LNCaP clone FGC (cell line): ENCODE measurements at regions not wholly inside any gene's neighbourhood (a gene's known extent, or its start where the extent isn't known, plus 50 kb on each side); places are given as distances from the start of the nearest gene placed in this dataset.
"Not testable (repeated sequence)": the region's sequence is repeated elsewhere in the genome, so short reads cannot be mapped to it uniquely, and the experiment has no call there.

ENCODE experiments used
- DNase-seq: peaks from one replicate; pipeline ENCODE4 v3.0.0-alpha.2; 2011; ENCODE audit warnings: low read depth
- H3K4me3 ChIP-seq: 2 replicates; pipeline ENCODE4 v1.5.1; 2011; ENCODE audit warnings: mild to moderate bottlenecking, low read depth, low read length, control low read depth
- TF ChIP-seq, protein P1 (sequence below): IDR thresholded peaks from 2 replicates; pipeline ENCODE4 v1.5.1; 2012; ENCODE audit warnings: mild to moderate bottlenecking; ENCODE audit not compliant: control insufficient read depth, insufficient read depth; ENCODE audit errors: extremely low read depth

DNA sequence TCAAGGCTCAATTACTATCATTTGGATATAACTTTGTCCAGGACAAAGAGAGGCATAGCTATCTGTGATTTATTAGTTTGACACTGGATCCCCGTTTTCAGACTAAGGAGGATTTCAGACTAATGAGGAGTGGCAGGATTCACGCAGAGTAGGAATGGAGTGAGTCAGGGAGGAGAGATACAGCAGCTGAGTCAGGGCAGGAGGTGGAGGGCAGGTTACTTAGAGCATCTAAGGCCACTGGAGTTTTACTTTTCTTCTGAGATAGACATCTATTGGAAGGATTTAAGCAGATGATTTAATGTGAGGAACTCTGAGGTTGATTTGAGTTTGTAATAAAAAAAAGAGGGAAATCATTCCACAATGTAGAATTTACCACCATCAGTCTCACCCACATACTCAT lies 110.6 kb downstream of the RPIA start:
- H3K4me3 ChIP-seq, DNase-seq: not testable (repeated sequence)

DNA sequence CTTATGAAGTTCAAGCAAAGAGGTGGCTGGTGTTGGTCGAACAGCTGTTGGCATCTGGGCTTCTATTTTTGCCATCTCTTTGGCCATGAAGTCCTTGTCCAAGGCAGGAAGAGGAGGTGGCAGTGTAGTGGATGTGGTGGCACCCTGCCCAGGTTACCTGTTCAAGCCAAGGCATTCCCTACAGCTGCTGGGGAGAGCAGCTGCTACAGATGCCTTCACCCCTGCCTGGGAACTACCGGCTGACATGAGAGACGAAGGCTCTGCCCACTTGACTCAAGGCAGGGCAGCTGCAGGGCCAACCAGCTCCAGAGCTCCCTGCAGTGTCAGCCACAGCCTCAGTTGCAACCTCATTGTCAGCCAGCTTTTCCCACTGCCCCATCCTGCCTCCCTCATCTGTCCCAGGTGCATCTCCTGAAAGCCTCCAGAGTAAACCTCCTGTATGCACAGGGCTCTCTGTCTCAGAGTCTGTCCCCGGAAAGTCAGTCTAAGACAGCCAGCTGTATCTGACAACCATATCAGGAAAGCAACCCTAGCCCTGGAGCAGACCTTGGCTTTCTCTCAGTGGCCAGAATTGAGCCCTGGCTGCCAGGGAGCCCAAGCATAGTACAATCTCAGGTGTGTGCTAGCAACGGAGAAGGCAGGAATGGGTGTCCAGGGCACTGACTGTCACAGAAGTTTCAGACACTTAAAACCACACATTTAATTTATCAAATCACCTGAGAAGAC lies 115.9 kb downstream of the RPIA start:
- TF ChIP-seq, protein P1, sequence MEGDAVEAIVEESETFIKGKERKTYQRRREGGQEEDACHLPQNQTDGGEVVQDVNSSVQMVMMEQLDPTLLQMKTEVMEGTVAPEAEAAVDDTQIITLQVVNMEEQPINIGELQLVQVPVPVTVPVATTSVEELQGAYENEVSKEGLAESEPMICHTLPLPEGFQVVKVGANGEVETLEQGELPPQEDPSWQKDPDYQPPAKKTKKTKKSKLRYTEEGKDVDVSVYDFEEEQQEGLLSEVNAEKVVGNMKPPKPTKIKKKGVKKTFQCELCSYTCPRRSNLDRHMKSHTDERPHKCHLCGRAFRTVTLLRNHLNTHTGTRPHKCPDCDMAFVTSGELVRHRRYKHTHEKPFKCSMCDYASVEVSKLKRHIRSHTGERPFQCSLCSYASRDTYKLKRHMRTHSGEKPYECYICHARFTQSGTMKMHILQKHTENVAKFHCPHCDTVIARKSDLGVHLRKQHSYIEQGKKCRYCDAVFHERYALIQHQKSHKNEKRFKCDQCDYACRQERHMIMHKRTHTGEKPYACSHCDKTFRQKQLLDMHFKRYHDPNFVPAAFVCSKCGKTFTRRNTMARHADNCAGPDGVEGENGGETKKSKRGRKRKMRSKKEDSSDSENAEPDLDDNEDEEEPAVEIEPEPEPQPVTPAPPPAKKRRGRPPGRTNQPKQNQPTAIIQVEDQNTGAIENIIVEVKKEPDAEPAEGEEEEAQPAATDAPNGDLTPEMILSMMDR: no peak
- no peak overlapping the region for H3K4me3 ChIP-seq

GRCh38 chr2:88808083-88808482 lies 116.6 kb downstream of the RPIA start:
- H3K4me3 ChIP-seq: no peak overlapping the region
- TF ChIP-seq, protein P1: no peak
- DNase-seq: no peak

More for the DNA sequence above, 115.9 kb downstream of the RPIA start:
- no peak for DNase-seq

GRCh38 chr2:88808652-88809051 lies 117.2 kb downstream of the RPIA start:
- TF ChIP-seq, protein P1: no peak
- H3K4me3 ChIP-seq: no peak overlapping the region
- no peak for DNase-seq

DNA sequence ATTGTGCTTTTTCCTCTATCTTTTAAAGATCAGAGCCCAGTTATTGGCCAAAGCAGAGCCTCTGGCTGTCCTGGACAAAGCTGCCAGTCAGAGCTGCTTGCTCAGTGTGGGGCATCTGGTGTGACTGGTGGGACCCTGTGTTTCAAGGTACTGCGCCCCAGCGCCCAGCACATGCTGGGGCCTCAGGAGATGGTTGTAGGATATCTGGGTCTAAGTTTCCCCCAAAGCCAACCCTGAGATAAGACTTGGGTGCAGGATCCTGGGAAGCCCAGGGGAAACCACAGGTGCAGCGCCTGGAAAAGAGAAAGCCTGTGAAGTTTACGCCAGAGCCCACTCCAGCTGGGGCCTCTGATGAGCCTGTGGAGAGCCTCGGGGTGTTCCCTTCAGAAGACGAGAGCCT lies 117.7 kb downstream of the RPIA start:
- no peak for DNase-seq
- no peak overlapping the region for H3K4me3 ChIP-seq
- TF ChIP-seq, protein P1: no peak

DNA sequence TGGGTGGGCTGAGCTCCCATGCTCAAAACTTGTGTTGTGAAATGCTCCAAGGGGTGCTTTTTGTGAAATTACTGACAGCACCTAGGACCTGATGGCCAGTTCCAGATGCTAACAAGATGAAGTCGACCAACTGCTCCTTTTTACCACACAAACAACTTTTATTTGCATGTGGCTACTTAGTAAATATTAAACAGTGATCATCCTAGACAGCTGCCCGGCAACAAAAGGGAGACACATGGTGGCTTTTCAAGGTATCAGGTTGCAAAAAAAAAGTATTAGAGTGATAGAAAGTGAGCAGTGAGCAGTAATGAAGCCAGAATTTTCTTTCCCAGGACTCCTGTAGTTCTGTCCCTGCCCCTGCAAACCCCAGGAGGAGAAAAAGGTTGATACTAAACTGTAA lies 118.5 kb downstream of the RPIA start:
- DNase-seq: no peak
- H3K4me3 ChIP-seq: no peak overlapping the region
- TF ChIP-seq, protein P1: no peak

DNA sequence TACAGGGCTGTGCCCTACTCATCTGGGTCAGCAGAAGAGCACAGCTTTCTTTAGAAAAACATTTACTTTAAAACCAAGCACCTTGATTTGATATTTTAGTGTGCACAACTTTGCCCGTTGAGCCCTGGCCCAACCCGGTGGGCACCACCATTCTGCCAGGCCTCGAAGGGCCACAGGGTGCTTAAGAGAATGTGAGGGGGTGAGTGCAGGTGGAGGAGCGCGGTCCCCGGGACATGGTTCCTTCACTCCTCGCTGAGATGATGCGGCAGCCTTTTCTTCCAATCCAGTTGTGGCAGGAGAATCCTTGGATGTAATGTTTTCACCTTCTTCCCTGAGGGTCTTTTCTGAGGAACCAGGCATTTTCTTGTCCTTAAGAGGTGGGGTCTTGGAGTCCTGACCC lies 119.0 kb downstream of the RPIA start:
- no peak overlapping the region for H3K4me3 ChIP-seq
- TF ChIP-seq, protein P1: no peak
- DNase-seq: no peak
